Endothelial cell (in vitro differentiated cells): ENCODE measurements at regions not wholly inside any gene's neighbourhood (a gene's known extent, or its start where the extent isn't known, plus 50 kb on each side); places are given as distances from the start of the nearest gene placed in this dataset.
"Not testable (repeated sequence)": the region's sequence is repeated elsewhere in the genome, so short reads cannot be mapped to it uniquely, and the experiment has no call there.

Source experiments
- DNase-seq: peaks from one replicate; pipeline ENCODE4 v3.0.0; 2021; ENCODE audit warnings: low spot score
- H3K27ac Mint-ChIP-seq: one replicate; pipeline ENCODE4 v1.8.0; 2021; ENCODE audit warnings: mixed read lengths, inconsistent platforms; ENCODE audit not compliant: unreplicated experiment
- H3K27me3 Mint-ChIP-seq: one replicate; pipeline ENCODE4 v1.8.0; 2021; ENCODE audit warnings: mild to moderate bottlenecking, moderate library complexity, mixed read lengths, inconsistent platforms; ENCODE audit not compliant: unreplicated experiment
- H3K36me3 Mint-ChIP-seq: one replicate; pipeline ENCODE4 v1.8.0; 2021; ENCODE audit warnings: mild to moderate bottlenecking, low read depth, mixed read lengths, inconsistent platforms; ENCODE audit not compliant: unreplicated experiment
- H3K4me1 Mint-ChIP-seq: one replicate; pipeline ENCODE4 v1.8.0; 2021; ENCODE audit warnings: mild to moderate bottlenecking, mixed read lengths, inconsistent platforms; ENCODE audit not compliant: unreplicated experiment
- H3K4me3 Mint-ChIP-seq: one replicate; pipeline ENCODE4 v1.8.0; 2021; ENCODE audit warnings: mild to moderate bottlenecking, mixed read lengths, inconsistent platforms; ENCODE audit not compliant: unreplicated experiment
- H3K9me3 Mint-ChIP-seq: one replicate; pipeline ENCODE4 v1.8.0; 2021; ENCODE audit warnings: mixed read lengths, inconsistent platforms; ENCODE audit not compliant: unreplicated experiment
- TF ChIP-seq, protein P1 (sequence below): fragments of 200-600 bp; sonication (generic); IDR thresholded peaks from one replicate; pipeline ENCODE4 v1.5.0; 2021; ENCODE audit warnings: antibody characterized with exemption; ENCODE audit not compliant: unreplicated experiment

DNA sequence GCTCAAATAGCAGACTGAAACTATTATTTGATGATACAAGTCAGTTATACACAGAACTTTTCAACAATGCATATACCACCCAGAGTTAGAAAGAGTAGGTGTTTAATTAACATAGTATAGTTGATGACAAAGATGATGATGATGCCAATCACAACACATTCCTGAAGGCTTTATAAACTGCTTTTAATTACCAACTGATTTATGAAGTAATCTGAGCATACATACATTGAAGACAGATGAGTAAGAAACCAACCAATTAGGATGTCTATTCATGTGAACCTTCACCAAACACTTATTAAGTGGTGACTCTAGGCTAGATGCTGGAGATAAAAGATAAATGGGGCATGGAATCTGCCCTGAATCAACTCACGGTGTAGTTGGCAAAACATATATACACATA lies 600.9 kb upstream of the FLRT2 start:
- Mint-ChIP-seq H3K36me3 (no peaks in the 10 kb centered on the region), H3K4me1 (no peaks in the 10 kb centered on the region), H3K4me3 (no peak overlapping the region), H3K9me3 (no peaks in the 10 kb centered on the region), H3K27me3 (no peaks in the 10 kb centered on the region), H3K27ac (no peak overlapping the region)
- DNase-seq: no peak
- TF ChIP-seq, protein P1, sequence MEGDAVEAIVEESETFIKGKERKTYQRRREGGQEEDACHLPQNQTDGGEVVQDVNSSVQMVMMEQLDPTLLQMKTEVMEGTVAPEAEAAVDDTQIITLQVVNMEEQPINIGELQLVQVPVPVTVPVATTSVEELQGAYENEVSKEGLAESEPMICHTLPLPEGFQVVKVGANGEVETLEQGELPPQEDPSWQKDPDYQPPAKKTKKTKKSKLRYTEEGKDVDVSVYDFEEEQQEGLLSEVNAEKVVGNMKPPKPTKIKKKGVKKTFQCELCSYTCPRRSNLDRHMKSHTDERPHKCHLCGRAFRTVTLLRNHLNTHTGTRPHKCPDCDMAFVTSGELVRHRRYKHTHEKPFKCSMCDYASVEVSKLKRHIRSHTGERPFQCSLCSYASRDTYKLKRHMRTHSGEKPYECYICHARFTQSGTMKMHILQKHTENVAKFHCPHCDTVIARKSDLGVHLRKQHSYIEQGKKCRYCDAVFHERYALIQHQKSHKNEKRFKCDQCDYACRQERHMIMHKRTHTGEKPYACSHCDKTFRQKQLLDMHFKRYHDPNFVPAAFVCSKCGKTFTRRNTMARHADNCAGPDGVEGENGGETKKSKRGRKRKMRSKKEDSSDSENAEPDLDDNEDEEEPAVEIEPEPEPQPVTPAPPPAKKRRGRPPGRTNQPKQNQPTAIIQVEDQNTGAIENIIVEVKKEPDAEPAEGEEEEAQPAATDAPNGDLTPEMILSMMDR: no peak

DNA sequence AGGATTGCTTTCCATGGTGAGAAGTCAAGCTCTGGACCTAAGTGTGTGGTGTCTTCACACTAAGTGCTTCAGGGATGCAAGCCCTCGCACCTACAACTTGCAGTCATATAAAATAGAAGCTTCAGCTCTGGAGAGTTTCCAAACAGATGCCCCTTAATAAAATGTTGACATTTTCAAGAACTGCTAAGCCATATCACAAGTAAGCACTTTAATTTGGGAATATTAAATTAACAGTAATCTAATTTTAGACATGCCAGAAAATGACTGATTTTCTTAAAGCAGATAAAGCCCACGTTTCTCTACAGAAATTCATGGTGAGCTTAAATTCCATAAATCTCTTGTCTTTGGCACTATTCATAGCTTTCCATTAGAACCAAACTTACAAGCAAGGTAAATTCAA lies 600.1 kb upstream of the FLRT2 start:
- Mint-ChIP-seq H3K4me1 (no peaks in the 10 kb centered on the region), H3K36me3 (no peaks in the 10 kb centered on the region), H3K27me3 (no peaks in the 10 kb centered on the region), H3K4me3 (no peak overlapping the region), H3K9me3 (no peaks in the 10 kb centered on the region), H3K27ac (no peak overlapping the region)
- TF ChIP-seq, protein P1: no peak
- no peak for DNase-seq

DNA sequence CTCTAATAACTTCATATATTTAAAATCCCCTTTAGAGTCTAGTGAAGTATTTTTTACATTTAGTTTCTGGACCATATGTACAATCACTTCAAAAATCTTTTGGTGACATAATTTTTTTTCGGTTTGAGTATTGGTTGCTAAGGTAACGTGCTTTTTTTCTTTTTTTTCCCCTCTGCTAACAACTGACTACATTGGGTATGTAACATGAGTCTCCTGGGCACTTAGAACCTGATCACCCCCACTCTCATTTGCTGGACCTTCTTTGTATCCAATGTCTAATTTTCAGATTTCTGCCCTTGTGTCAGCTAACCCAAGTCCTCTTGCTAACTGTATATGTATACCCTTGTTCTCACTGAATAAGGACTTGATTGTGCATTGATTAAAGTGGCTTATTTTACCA lies 592.9 kb upstream of the FLRT2 start:
- Mint-ChIP-seq H3K27ac (no peak overlapping the region), H3K4me3 (no peak overlapping the region)

DNA sequence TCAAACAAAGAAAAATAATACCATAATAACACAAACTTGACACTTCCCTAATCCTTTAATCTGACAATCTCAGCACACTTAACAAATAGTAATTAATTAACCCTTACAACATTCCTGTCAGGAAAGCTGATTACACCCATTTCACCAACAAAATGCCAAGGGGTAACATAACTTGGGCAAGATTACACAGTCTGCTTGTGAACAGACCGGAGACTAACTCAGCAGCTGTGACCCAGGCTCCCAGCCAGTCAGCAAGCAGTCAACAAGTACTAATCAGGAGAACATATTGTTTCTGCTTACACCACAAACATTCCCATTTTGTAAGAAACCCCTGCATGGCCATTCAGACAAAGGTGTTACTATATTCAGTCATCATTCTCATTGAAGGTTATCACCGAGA lies 592.5 kb upstream of the FLRT2 start:
- Mint-ChIP-seq H3K4me1 (peaks cover 8% of the 10 kb centered on the region), H3K9me3 (no peaks in the 10 kb centered on the region), H3K27ac (no peak overlapping the region), H3K4me3 (no peak overlapping the region), H3K36me3 (no peaks in the 10 kb centered on the region), H3K27me3 (no peaks in the 10 kb centered on the region)
- DNase-seq: no peak
- TF ChIP-seq, protein P1: no peak

More for the DNA sequence above, 592.9 kb upstream of the FLRT2 start:
- TF ChIP-seq, protein P1: no peak
- Mint-ChIP-seq H3K27me3 (no peaks in the 10 kb centered on the region), H3K9me3 (no peaks in the 10 kb centered on the region), H3K36me3 (no peaks in the 10 kb centered on the region), H3K4me1 (peaks cover 8% of the 10 kb centered on the region)
- no peak for DNase-seq

DNA sequence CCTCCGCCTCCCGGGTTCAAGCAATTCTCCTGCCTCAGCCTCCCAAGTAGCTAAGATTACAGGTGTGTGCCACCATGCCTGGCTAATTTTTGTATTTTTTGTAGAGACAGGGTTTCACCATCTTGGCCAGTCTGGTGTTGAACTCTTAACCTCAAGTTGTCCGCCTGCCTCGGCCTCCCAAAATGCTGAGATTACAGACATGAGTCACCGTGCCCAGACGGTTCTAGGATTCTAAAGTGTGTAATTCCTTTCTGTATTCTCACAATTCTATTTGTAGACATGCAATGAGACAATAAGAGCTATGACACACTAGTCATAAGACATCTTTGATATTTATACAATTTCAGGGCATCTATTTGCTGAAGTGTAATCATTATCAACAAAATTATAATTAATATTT lies 585.0 kb upstream of the FLRT2 start:
- H3K4me1 Mint-ChIP-seq, H3K36me3 Mint-ChIP-seq, H3K27me3 Mint-ChIP-seq, DNase-seq, H3K9me3 Mint-ChIP-seq, H3K4me3 Mint-ChIP-seq, H3K27ac Mint-ChIP-seq: not testable (repeated sequence)
